Prostate gland (tissue), 2 donors: ENCODE measurements at regions not wholly inside any gene's neighbourhood (a gene's known extent, or its start where the extent isn't known, plus 50 kb on each side); places are given as distances from the start of the nearest gene placed in this dataset.

ENCODE experiments used
- CTCF ChIP-seq, 4 experiments: fragments of 200-600 bp in 2 of 4; fragments of 450-650 bp in 2 of 4; sonication (generic) in 2 of 4; IDR thresholded peaks; 1 replicate in 3 of 4; 2 replicates in 1 of 4; pipeline ENCODE4 v1.5.1; 2016 to 2019; ENCODE audit warnings: antibody characterized with exemption in 4 of 4, mild to moderate bottlenecking in 2 of 4, moderate library complexity in 2 of 4
- POLR2AphosphoS5 ChIP-seq: sonication (generic); formaldehyde crosslinking; IDR thresholded peaks from one replicate; pipeline ENCODE4 v1.6.1; 2017; ENCODE audit warnings: antibody characterized with exemption

GRCh38 chr3:139281522-139282196 is 62.2 kb upstream of the MRPS22 start:
- TF ChIP-seq CTCF (IDR thresholded peaks at IDR 0.05) (no peak), POLR2AphosphoS5 (no peak)
